GM06990 (cell line): ENCODE measurements at regions not wholly inside any gene's neighbourhood (a gene's known extent, or its start where the extent isn't known, plus 50 kb on each side); places are given as distances from the start of the nearest gene placed in this dataset.

Source experiments
- DNase-seq: peaks from one replicate; pipeline ENCODE4 v3.0.0-alpha.2; 2011; ENCODE audit not compliant: insufficient read length; ENCODE audit errors: extremely low read depth
- H3K27me3 ChIP-seq: replicated peaks from 2 replicates; pipeline ENCODE4 v1.6.0; 2011; ENCODE audit warnings: low read length; ENCODE audit not compliant: control insufficient read depth, insufficient read depth
- H3K36me3 ChIP-seq: 2 replicates; pipeline ENCODE4 v1.5.1; 2011; ENCODE audit warnings: low read length; ENCODE audit not compliant: control insufficient read depth, insufficient read depth
- H3K4me3 ChIP-seq: replicated peaks from 2 replicates; pipeline ENCODE4 v1.5.1; 2011; ENCODE audit warnings: low read depth, mild to moderate bottlenecking, control low read depth, low read length
- CTCF ChIP-seq: IDR thresholded peaks from 2 replicates; pipeline ENCODE4 v1.5.1; 2011; ENCODE audit warnings: low read length, control low read depth, mild to moderate bottlenecking, inconsistent platforms; ENCODE audit not compliant: insufficient read depth, poor library complexity, severe bottlenecking

- TF ChIP-seq CTCF, result no peak
- Histone ChIP-seq H3K27me3 (no peaks in the 10 kb centered on the region), H3K4me3 (no peak overlapping the region), H3K36me3 (no peaks in the 10 kb centered on the region)
- no peak for DNase-seq
Measured at GRCh38 chr15:96181873-96182301, 148.6 kb upstream of the NR2F2 start.

- no peaks in the 10 kb centered on the region for H3K27me3 ChIP-seq
- H3K4me3 ChIP-seq, result no peak overlapping the region
- DNase-seq, result no peak
- no peaks in the 10 kb centered on the region for H3K36me3 ChIP-seq
- no peak for TF ChIP-seq CTCF
Measured at GRCh38 chr15:96182736-96183513, 147.6 kb upstream of the NR2F2 start.

GRCh38 chr15:96183514-96183850, 147.0 kb upstream of the NR2F2 start:
- no peaks in the 10 kb centered on the region for H3K27me3 ChIP-seq
- H3K4me3 ChIP-seq, result no peak overlapping the region
- TF ChIP-seq CTCF, result no peak
- no peak for DNase-seq
- H3K36me3 ChIP-seq, result no peaks in the 10 kb centered on the region

GRCh38 chr15:96183867-96184266, 146.6 kb upstream of the NR2F2 start:
- DNase-seq, result no peak
- TF ChIP-seq CTCF, result no peak
- H3K4me3 ChIP-seq, result no peak overlapping the region
- H3K27me3 ChIP-seq, result no peaks in the 10 kb centered on the region
- H3K36me3 ChIP-seq, result no peaks in the 10 kb centered on the region

GRCh38 chr15:96184297-96184696, 146.2 kb upstream of the NR2F2 start:
- DNase-seq, result no peak
- H3K36me3 ChIP-seq, result no peaks in the 10 kb centered on the region
- H3K4me3 ChIP-seq, result no peak overlapping the region
- no peaks in the 10 kb centered on the region for H3K27me3 ChIP-seq
- TF ChIP-seq CTCF, result no peak

GRCh38 chr15:96186105-96186504, 144.4 kb upstream of the NR2F2 start:
- Histone ChIP-seq H3K36me3 (no peaks in the 10 kb centered on the region), H3K27me3 (no peaks in the 10 kb centered on the region), H3K4me3 (no peak overlapping the region)
- TF ChIP-seq CTCF, result no peak
- DNase-seq, result no peak
